NCI-H2081 (cell line): ENCODE measurements at regions not wholly inside any gene's neighbourhood (a gene's known extent, or its start where the extent isn't known, plus 50 kb on each side); places are given as distances from the start of the nearest gene placed in this dataset.

ENCODE experiments used
- DNase-seq, 2 experiments: peaks; one replicate each; lab custom pipeline; 2025; lab: John Stamatoyannopoulos, UW

DNA sequence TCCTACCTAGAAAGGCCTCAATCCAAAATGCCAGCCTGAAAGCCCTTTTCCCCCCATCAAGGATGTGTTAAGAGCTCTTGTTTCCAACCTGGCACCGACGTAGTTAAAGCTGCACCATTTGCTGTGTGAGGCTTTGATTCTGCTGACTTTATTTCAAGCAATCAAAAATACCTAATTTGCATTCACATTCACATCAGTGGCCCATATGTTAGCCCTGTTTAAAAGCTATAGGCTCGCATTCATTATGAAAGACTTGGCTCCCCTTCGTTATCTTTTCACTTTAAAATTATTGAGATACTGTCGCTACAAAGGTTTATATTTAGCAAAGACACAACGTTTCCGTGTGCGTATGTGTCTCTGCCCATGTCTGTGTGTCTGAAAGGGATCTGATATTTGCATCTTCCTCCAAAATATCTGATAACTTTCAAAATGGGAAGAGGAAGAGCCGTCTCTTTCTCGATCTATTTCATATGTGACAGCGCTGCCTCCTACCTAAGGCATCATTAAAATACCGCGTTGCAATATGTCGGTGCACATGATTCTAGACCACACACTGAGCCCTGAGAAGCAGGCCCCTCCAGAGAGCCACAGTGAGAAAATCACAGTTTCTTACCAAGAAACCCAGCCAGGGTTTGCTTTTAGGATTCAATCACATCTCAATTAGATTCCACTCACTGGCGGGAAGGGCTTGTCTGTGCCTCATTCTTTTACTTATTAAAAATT, 57.1 kb upstream of the ITPRID1 start:
- DNase-seq: no peak

DNA sequence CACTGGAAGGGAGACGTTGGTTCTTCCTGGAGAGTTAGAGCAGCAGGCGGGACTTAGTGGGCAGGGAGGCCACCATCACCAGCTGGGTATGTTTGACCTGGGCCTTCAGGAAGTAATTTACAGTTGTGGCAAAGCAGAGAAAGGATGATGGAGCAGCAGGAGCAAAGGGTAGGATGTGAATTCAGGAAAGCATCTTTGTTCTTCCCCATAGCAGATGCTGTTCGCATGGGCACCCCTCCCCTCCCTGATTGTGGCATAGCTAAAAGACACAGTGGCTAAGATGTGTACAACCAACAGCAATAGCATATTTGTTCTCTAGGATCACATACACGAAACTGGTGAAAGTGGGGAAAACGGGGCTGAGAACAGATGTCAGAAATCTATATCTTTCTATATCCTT, 56.3 kb upstream of the ITPRID1 start:
- DNase-seq: no peak

GRCh38 chr7:31458203-31458602, 55.7 kb upstream of the ITPRID1 start:
- DNase-seq: no peak

GRCh38 chr7:31462636-31463035, 51.3 kb upstream of the ITPRID1 start:
- no peak for DNase-seq
